WTC11 (cell line): ENCODE measurements at regions not wholly inside any gene's neighbourhood (a gene's known extent, or its start where the extent isn't known, plus 50 kb on each side); places are given as distances from the start of the nearest gene placed in this dataset.

Source experiments
- ATAC-seq: fragments of 200-7000 bp; cut with Tn5 transposase; 2 replicates; pipeline ENCODE4 v1.10.0; 2021; ENCODE audit warnings: mild to moderate bottlenecking, moderate library complexity
- CTCF ChIA-PET: fragments of 300-600 bp; sonication (Branson Sonifier 250); formaldehyde crosslinking; loops from one replicate; lab custom pipeline; 2021; ENCODE audit warnings: antibody characterized with exemption; lab: Charles Lee
- POLR2A ChIA-PET: fragments of 350-600 bp; sonication (Branson Sonifier 250); formaldehyde crosslinking; loops from one replicate; lab custom pipeline; 2021; ENCODE audit warnings: antibody characterized with exemption; lab: Charles Lee
- DNase-seq: peaks from one replicate; pipeline ENCODE4 v3.0.0; 2021; ENCODE audit warnings: low spot score
- H3K27ac Mint-ChIP-seq: 2 replicates; pipeline ENCODE4 v1.8.0; 2021; ENCODE audit warnings: mixed read lengths
- H3K27me3 Mint-ChIP-seq: 2 replicates; pipeline ENCODE4 v1.8.0; 2021; ENCODE audit warnings: low read depth, mild to moderate bottlenecking, moderate library complexity, mixed read lengths
- H3K36me3 Mint-ChIP-seq: 2 replicates; pipeline ENCODE4 v1.8.0; 2021; ENCODE audit warnings: mixed read lengths
- H3K4me1 Mint-ChIP-seq: 2 replicates; pipeline ENCODE4 v1.8.0; 2022; ENCODE audit warnings: mixed read lengths
- H3K4me3 Mint-ChIP-seq: 2 replicates; pipeline ENCODE4 v1.8.0; 2021; ENCODE audit warnings: mild to moderate bottlenecking, moderate library complexity, mixed read lengths
- H3K9me3 Mint-ChIP-seq: 2 replicates; pipeline ENCODE4 v1.8.0; 2021; ENCODE audit warnings: mixed read lengths
- CBFB ChIP-seq: sonication (generic); formaldehyde crosslinking; IDR thresholded peaks from 2 replicates; pipeline ENCODE4 v1.8.1; 2022; ENCODE audit warnings: mild to moderate bottlenecking, low read depth, missing genetic modification reagents
- CREB1 ChIP-seq: sonication (generic); formaldehyde crosslinking; IDR thresholded peaks from 2 replicates; pipeline ENCODE4 v1.8.0; 2023; ENCODE audit warnings: mild to moderate bottlenecking, missing genetic modification reagents
- EMX1 ChIP-seq: fragments of 250-450 bp; sonication (Bioruptor Pico); IDR thresholded peaks from 2 replicates; pipeline ENCODE4 v1.8.0; 2021; ENCODE audit warnings: mild to moderate bottlenecking
- ESRRA ChIP-seq: sonication (generic); formaldehyde crosslinking; IDR thresholded peaks from 2 replicates; pipeline ENCODE4 v1.8.1; 2022; ENCODE audit warnings: mild to moderate bottlenecking, missing genetic modification reagents, borderline replicate concordance
- FOXJ3 ChIP-seq: sonication (generic); formaldehyde crosslinking; IDR thresholded peaks from 2 replicates; pipeline ENCODE4 v1.9.0; 2021; ENCODE audit warnings: missing genetic modification reagents, mild to moderate bottlenecking, borderline replicate concordance
- GABPB1 ChIP-seq: sonication (generic); formaldehyde crosslinking; IDR thresholded peaks from 2 replicates; pipeline ENCODE4 v1.8.1; 2023; ENCODE audit warnings: mild to moderate bottlenecking, missing genetic modification reagents
- HMGA2 ChIP-seq: fragments of 250-450 bp; sonication (Bioruptor Pico); IDR thresholded peaks from 2 replicates; pipeline ENCODE4 v1.4.0; 2021; ENCODE audit warnings: mild to moderate bottlenecking, moderate library complexity
- JAZF1 ChIP-seq: fragments of 250-450 bp; sonication (Bioruptor Pico); IDR thresholded peaks from 2 replicates; pipeline ENCODE4 v1.9.0; 2021; ENCODE audit warnings: moderate library complexity, mild to moderate bottlenecking, inconsistent platforms
- NFYB ChIP-seq: sonication (generic); formaldehyde crosslinking; conservative IDR thresholded peaks from 2 replicates; pipeline ENCODE4 v1.8.0; 2022; ENCODE audit warnings: low read depth, missing genetic modification reagents
- TCF7 ChIP-seq: sonication (generic); formaldehyde crosslinking; IDR thresholded peaks from 2 replicates; pipeline ENCODE4 v1.8.0; 2022; ENCODE audit warnings: mild to moderate bottlenecking, low read depth, missing genetic modification reagents, moderate library complexity
- USF2 ChIP-seq: sonication (generic); formaldehyde crosslinking; IDR thresholded peaks from 2 replicates; pipeline ENCODE4 v1.8.1; 2023; ENCODE audit warnings: mild to moderate bottlenecking, missing genetic modification reagents, moderate library complexity
- ZNF121 ChIP-seq: sonication (generic); formaldehyde crosslinking; IDR thresholded peaks from 2 replicates; pipeline ENCODE4 v1.8.0; 2023; ENCODE audit warnings: missing genetic modification reagents
- ZNF219 ChIP-seq: sonication (generic); formaldehyde crosslinking; IDR thresholded peaks from 2 replicates; pipeline ENCODE4 v1.8.0; 2023; ENCODE audit warnings: missing genetic modification reagents, mild to moderate bottlenecking, borderline replicate concordance
- ZNF317 ChIP-seq: sonication (generic); formaldehyde crosslinking; IDR thresholded peaks from 2 replicates; pipeline ENCODE4 v1.8.1; 2023; ENCODE audit warnings: low read depth, mild to moderate bottlenecking, moderate library complexity, missing genetic modification reagents, borderline replicate concordance
- ZNF416 ChIP-seq: fragments of 250-450 bp; sonication (Bioruptor Pico); IDR thresholded peaks from 2 replicates; pipeline ENCODE4 v1.9.0; 2021; ENCODE audit warnings: mild to moderate bottlenecking, inconsistent platforms
- TF ChIP-seq, protein P1 (sequence below): sonication (generic); formaldehyde crosslinking; IDR thresholded peaks from 2 replicates; pipeline ENCODE4 v1.8.0; 2022; ENCODE audit warnings: mild to moderate bottlenecking, missing genetic modification reagents
- TF ChIP-seq, protein P2 (sequence below): fragments of 250-450 bp; sonication (Bioruptor Pico); IDR thresholded peaks from 2 replicates; pipeline ENCODE4 v1.9.0; 2021; ENCODE audit warnings: mild to moderate bottlenecking
- TF ChIP-seq, protein P3 (sequence below): fragments of 200-600 bp; IDR thresholded peaks from 2 replicates; pipeline ENCODE4 v1.8.0; 2022; ENCODE audit warnings: antibody characterized with exemption
- TF ChIP-seq, protein P4 (sequence below): sonication (generic); formaldehyde crosslinking; IDR thresholded peaks from 2 replicates; pipeline ENCODE4 v1.8.0; 2023; ENCODE audit warnings: missing genetic modification reagents, mild to moderate bottlenecking, borderline replicate concordance
- TF ChIP-seq, protein P5 (sequence below): sonication (generic); formaldehyde crosslinking; IDR thresholded peaks from 2 replicates; pipeline ENCODE4 v1.8.1; 2022; ENCODE audit warnings: mild to moderate bottlenecking, moderate library complexity, missing genetic modification reagents
- TF ChIP-seq, protein P6 (sequence below): sonication (generic); formaldehyde crosslinking; IDR thresholded peaks from 2 replicates; pipeline ENCODE4 v1.8.1; 2022; ENCODE audit warnings: low read depth, missing genetic modification reagents, borderline replicate concordance

GRCh38 chr9:90365666-90366065, 277.0 kb downstream of the DIRAS2 start (continued):
- TF ChIP-seq, protein P1, sequence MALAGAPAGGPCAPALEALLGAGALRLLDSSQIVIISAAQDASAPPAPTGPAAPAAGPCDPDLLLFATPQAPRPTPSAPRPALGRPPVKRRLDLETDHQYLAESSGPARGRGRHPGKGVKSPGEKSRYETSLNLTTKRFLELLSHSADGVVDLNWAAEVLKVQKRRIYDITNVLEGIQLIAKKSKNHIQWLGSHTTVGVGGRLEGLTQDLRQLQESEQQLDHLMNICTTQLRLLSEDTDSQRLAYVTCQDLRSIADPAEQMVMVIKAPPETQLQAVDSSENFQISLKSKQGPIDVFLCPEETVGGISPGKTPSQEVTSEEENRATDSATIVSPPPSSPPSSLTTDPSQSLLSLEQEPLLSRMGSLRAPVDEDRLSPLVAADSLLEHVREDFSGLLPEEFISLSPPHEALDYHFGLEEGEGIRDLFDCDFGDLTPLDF: no peak

- H3K4me3 Mint-ChIP-seq: no peak overlapping the region
- TF ChIP-seq, protein P2, sequence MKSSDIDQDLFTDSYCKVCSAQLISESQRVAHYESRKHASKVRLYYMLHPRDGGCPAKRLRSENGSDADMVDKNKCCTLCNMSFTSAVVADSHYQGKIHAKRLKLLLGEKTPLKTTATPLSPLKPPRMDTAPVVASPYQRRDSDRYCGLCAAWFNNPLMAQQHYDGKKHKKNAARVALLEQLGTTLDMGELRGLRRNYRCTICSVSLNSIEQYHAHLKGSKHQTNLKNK (CRISPR knock-in tag): no peak
- no peak for TF ChIP-seq ESRRA (CRISPR knock-in tag)
- TF ChIP-seq CREB1 (CRISPR knock-in tag): no peak
- TF ChIP-seq HMGA2 (CRISPR knock-in tag): no peak
- TF ChIP-seq, protein P3, sequence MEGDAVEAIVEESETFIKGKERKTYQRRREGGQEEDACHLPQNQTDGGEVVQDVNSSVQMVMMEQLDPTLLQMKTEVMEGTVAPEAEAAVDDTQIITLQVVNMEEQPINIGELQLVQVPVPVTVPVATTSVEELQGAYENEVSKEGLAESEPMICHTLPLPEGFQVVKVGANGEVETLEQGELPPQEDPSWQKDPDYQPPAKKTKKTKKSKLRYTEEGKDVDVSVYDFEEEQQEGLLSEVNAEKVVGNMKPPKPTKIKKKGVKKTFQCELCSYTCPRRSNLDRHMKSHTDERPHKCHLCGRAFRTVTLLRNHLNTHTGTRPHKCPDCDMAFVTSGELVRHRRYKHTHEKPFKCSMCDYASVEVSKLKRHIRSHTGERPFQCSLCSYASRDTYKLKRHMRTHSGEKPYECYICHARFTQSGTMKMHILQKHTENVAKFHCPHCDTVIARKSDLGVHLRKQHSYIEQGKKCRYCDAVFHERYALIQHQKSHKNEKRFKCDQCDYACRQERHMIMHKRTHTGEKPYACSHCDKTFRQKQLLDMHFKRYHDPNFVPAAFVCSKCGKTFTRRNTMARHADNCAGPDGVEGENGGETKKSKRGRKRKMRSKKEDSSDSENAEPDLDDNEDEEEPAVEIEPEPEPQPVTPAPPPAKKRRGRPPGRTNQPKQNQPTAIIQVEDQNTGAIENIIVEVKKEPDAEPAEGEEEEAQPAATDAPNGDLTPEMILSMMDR: no peak
- no peak for TF ChIP-seq JAZF1 (CRISPR knock-in tag)
- no peak for TF ChIP-seq FOXJ3 (CRISPR knock-in tag)
- TF ChIP-seq ZNF219 (CRISPR knock-in tag): no peak
- TF ChIP-seq, all 79 proteins: peak for 0
- no peaks in the 10 kb centered on the region for H3K27me3 Mint-ChIP-seq
- CTCF ChIA-PET: no interaction called here
- ATAC-seq (no peak), DNase-seq (no peak)
- H3K27ac Mint-ChIP-seq: no peak overlapping the region
- H3K9me3 Mint-ChIP-seq: no peaks in the 10 kb centered on the region
- peaks cover 22% of the 10 kb centered on the region for H3K4me1 Mint-ChIP-seq
- H3K36me3 Mint-ChIP-seq: no peaks in the 10 kb centered on the region
- POLR2A ChIA-PET: no interaction called here
Observed at GRCh38 chr9:90368241-90368640, 274.4 kb downstream of the DIRAS2 start.

GRCh38 chr9:90368928-90369327, 273.7 kb downstream of the DIRAS2 start:
- TF ChIP-seq GABPB1 (CRISPR knock-in tag) (no peak), ZNF317 (no peak), EMX1 (no peak), FOXJ3 (CRISPR knock-in tag) (no peak), USF2 (CRISPR knock-in tag) (no peak), ZNF416 (CRISPR knock-in tag) (no peak), NFYB (CRISPR knock-in tag) (no peak), TCF7 (CRISPR knock-in tag) (no peak), CBFB (CRISPR knock-in tag) (no peak), ZNF121 (CRISPR knock-in tag) (no peak)
- TF ChIP-seq, protein P4, sequence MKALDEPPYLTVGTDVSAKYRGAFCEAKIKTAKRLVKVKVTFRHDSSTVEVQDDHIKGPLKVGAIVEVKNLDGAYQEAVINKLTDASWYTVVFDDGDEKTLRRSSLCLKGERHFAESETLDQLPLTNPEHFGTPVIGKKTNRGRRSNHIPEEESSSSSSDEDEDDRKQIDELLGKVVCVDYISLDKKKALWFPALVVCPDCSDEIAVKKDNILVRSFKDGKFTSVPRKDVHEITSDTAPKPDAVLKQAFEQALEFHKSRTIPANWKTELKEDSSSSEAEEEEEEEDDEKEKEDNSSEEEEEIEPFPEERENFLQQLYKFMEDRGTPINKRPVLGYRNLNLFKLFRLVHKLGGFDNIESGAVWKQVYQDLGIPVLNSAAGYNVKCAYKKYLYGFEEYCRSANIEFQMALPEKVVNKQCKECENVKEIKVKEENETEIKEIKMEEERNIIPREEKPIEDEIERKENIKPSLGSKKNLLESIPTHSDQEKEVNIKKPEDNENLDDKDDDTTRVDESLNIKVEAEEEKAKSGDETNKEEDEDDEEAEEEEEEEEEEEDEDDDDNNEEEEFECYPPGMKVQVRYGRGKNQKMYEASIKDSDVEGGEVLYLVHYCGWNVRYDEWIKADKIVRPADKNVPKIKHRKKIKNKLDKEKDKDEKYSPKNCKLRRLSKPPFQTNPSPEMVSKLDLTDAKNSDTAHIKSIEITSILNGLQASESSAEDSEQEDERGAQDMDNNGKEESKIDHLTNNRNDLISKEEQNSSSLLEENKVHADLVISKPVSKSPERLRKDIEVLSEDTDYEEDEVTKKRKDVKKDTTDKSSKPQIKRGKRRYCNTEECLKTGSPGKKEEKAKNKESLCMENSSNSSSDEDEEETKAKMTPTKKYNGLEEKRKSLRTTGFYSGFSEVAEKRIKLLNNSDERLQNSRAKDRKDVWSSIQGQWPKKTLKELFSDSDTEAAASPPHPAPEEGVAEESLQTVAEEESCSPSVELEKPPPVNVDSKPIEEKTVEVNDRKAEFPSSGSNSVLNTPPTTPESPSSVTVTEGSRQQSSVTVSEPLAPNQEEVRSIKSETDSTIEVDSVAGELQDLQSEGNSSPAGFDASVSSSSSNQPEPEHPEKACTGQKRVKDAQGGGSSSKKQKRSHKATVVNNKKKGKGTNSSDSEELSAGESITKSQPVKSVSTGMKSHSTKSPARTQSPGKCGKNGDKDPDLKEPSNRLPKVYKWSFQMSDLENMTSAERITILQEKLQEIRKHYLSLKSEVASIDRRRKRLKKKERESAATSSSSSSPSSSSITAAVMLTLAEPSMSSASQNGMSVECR: no peak
- TF ChIP-seq, protein P1: no peak
- TF ChIP-seq, protein P5, sequence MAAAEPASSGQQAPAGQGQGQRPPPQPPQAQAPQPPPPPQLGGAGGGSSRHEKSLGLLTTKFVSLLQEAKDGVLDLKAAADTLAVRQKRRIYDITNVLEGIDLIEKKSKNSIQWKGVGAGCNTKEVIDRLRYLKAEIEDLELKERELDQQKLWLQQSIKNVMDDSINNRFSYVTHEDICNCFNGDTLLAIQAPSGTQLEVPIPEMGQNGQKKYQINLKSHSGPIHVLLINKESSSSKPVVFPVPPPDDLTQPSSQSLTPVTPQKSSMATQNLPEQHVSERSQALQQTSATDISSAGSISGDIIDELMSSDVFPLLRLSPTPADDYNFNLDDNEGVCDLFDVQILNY: no peak
- TF ChIP-seq, protein P6, sequence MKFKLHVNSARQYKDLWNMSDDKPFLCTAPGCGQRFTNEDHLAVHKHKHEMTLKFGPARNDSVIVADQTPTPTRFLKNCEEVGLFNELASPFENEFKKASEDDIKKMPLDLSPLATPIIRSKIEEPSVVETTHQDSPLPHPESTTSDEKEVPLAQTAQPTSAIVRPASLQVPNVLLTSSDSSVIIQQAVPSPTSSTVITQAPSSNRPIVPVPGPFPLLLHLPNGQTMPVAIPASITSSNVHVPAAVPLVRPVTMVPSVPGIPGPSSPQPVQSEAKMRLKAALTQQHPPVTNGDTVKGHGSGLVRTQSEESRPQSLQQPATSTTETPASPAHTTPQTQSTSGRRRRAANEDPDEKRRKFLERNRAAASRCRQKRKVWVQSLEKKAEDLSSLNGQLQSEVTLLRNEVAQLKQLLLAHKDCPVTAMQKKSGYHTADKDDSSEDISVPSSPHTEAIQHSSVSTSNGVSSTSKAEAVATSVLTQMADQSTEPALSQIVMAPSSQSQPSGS (CRISPR knock-in tag): no peak
- POLR2A ChIA-PET: interaction anchor here (0.7 kb wide), 1 partner anchor 110 kb away, joined by 3 read pairs; no protein-coding TSS in a partner anchor
- Mint-ChIP-seq H3K27me3 (no peaks in the 10 kb centered on the region), H3K4me3 (no peak overlapping the region), H3K4me1 (peaks cover 22% of the 10 kb centered on the region), H3K27ac (no peak overlapping the region; the same call in 1 of the 2 replicates), H3K36me3 (no peaks in the 10 kb centered on the region), H3K9me3 (no peaks in the 10 kb centered on the region)
- ATAC-seq (0 out of 2 replicates have a peak, but pooled peaks have one; percentile 28), DNase-seq (no peak)
- CTCF ChIA-PET: no interaction called here
